NCI-H2171 (cell line): ENCODE measurements at regions not wholly inside any gene's neighbourhood (a gene's known extent, or its start where the extent isn't known, plus 50 kb on each side); places are given as distances from the start of the nearest gene placed in this dataset.
"Not testable (repeated sequence)": the region's sequence is repeated elsewhere in the genome, so short reads cannot be mapped to it uniquely, and the experiment has no call there.

Experiments
- DNase-seq: peaks from one replicate; lab custom pipeline; 2025; lab: John Stamatoyannopoulos, UW

DNA sequence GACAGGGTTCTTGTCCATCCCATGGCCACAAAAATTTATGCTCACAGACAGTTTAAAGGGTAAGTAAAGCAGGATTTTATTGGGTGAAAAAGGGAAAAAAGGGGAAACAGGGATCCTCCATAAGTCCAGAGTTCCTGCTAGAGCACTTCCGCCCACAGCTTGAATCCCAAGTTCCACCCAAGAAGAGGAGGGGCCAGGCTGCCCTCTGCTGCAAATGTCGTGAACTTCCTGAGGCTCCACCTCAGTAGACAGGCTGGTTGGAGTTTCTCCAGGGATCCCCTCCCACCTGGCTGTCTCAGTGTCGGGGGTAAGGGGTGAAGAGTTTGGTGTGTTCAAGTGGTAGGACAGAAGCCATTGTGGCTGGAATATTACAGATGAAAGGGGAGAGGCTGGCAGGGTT is 275.0 kb upstream of the SGCD start:
- DNase-seq: no peak

GRCh38 chr5:156052656-156053055 is 274.3 kb upstream of the SGCD start:
- peak; percentile 6 for DNase-seq

GRCh38 chr5:156053056-156053455 is 273.9 kb upstream of the SGCD start:
- DNase-seq: no peak

GRCh38 chr5:156076912-156077311 is 250.1 kb upstream of the SGCD start:
- DNase-seq: no peak

- DNase-seq: no peak
Observed at GRCh38 chr5:156087577-156088110, 239.3 kb upstream of the SGCD start.

GRCh38 chr5:156089955-156090940 is 236.7 kb upstream of the SGCD start:
- not testable (repeated sequence) for DNase-seq

DNA sequence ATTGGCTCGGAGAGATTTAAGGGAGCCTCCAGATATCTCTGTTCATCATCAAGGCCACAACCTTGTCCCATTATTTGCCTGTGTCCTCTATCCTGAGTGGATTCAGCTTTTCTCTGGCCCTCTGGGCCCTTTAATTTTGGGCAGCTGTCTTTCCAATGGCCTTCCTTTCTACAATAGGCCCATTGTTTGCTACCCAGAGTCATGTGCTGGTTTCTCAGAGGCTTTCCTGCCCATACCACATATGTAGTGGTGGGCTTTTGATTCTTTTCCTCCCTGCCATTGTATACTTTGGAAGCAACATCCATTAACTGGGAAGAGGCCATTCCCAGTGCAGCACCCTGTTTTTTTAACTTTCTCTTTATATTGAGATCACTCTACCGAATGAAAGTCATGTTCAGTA is 233.9 kb upstream of the SGCD start:
- DNase-seq: no peak

DNA sequence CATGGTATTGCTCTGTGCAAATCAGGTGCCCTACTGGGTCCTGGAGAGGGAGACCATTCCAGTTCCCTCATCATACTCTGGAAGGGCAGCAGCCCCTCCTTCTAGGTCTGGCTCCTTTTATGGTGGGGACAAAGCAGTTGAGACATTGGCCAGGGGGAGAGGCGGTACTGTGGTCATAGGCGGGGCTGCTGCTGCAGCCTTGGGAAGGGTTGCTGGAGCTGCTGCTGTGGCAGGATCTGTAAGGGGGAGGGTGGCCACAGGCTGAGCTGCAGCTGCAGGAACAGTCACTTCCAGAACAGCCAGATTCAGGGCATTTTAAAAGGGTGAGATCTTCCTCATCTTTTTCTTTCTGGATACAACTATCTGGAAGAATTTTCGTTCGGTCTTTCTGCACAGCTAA is 233.0 kb upstream of the SGCD start:
- DNase-seq: no peak

DNA sequence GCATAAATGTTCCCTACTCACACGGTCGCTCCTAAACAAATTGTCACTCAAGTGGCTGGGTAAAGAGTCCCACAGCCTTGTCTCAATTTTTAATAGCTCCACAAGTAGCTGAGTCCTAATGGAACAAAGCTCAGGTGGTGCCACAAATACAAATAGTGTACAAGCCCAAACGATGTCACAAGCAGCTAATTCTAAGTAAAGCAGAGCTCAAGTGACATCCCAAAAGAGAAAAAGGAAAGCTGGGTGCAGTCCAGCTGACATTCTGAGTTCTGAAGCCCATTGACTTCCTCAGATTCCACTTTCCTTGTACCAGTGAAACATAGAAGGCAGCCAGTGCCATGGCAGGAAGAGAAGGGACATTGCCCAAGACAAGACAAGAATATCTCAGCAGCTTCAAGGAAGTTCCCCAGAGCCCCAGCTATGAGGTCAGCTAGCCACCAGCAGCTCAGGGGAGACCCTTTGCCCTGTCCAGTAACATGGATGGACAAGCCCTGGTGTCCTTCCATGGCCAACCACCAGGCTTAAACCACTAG is 231.2 kb upstream of the SGCD start:
- DNase-seq: no peak

DNA sequence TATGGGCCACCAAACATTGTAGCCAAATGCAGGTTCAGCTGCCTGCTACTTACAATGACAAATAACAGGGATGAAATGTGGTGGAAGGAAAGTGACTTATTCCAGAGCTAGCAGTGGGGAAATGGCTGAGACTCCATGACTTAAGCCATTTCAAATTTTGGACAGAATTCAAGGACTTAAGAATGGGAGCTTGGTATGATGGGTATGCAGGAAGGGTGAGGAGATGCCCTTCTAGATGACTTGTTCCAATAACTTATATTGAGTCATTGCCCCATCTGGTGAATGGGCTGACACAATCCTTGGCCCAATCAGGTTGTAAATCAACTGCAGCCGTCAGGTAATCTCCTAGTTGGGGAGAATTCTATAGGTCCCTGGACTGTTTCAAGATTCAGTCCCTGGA is 230.7 kb upstream of the SGCD start:
- DNase-seq: no peak

DNA sequence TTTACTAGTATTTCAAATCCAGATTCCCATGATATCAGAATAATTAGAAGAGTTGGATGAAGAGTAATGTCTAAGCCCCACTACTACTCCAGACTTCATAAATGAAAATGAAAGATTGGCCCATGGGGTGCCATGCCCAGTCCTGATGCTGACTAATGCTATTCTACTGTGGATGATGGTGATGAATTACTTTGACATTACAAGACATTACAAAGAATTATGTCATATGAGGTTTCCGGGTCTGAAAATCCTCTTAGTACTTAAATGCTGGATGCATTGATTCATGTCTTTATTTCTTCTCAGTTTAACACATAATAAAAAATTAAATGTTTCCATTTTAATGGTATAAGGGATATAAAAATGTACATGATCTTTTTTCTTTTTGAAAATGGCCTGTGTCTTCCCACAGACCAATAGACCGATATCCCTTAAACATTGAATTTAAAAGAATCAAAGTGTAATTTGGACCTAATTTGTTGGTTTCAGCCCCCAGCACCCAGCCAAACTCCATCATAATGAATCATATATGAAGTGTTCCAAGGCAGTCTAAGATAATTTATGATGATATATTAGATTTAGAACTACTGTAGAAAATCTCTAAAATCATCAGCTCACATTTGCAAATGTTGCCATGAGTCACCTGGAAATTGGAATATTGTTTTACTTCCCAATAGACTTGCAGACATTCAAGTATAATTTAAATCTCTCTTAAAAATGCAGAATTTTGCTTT is 223.6 kb upstream of the SGCD start:
- no peak for DNase-seq

DNA sequence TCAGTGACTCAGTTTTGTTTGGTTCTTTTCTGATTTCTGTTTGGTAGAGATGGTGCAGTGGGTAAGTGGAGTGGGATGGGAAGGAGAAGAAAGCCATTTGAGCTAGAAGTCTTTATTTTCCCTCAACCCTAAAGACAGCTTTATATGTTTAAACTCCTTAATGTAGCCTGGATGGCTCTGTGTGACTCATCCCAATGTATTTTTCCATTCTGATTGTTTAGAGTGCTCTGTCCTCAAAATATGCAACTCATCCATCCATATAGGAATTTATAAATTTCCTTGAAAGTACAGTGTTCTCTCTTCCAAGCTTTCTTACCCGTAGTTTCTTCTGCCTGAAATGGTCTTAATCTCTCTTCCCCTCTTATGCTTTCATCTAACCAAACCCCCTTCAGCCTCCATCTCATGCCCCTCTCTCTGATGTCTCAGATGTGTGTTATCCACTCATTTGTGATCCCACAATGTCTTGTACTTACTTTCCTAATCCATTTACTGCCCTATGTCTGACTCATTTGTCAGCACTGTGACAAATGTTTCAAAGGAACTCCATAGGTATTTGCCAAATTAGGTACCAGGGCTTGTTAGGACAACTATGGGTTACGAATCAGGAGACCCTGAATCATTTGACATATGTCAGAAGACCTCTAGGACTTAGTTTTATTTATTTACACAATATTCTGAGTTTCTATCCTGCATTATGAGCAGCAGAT is 217.5 kb upstream of the SGCD start:
- no peak for DNase-seq

DNA sequence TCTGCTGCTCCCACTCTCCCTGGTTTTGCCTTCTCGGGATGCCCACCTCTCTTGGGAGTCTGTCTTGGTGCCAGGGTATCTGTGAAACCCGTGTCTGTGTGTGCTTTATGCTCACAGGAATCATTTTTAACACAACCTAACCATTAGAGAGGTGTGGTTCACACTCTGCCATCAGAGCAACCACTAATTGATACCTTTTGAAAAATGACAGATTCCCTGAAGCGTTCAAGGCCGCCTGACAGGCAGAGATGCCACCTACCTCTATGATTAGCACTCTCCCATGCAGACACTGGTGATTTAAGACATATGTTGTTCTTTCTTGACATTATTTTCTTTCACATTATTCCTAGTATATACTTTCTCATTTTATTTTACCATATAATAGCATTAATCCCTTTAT is 207.3 kb upstream of the SGCD start:
- no peak for DNase-seq

- DNase-seq: peak; percentile 15
Observed at GRCh38 chr5:156120777-156121176, 206.2 kb upstream of the SGCD start.

DNA sequence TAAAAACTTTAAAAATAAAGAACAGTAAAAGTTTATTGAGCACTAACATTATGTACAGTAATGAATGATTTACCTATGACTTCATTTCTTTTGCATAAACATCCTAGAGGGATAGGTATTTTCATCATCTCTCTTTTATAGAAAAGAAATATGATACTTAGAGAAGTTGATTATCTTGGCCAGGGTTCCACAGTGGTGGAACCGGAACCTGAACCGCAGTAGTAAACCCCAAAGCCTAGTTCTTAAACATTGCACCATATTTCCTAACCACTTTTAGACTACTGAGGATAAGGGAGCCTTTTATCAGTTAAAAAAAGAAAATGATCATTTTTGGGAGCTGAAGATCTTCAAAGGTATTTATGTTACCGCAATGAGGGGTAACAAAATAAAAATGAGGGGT is 205.7 kb upstream of the SGCD start:
- DNase-seq: no peak

- DNase-seq: no peak
Observed at GRCh38 chr5:156121882-156122281, 205.1 kb upstream of the SGCD start.

DNA sequence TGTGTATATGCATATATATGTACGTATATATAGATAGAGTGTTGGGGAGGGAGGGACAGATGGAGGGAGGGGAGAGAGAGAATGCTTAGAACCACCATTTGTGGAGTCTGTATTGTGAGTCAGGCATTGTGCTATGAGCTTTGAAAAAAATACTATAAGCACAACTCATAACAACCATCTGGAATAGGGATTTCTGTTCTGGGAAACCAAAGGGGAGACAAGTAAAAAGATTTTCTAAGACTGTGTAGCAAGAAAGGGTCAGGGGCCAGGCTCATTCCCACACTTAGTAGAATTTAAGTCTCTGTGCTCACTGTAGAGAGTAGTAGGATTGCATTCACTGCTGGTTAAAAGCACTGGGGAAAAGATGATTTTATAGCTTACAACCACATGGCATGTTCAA is 202.3 kb upstream of the SGCD start:
- no peak for DNase-seq

- DNase-seq: no peak
Observed at GRCh38 chr5:156125118-156125517, 201.8 kb upstream of the SGCD start.

- DNase-seq: no peak
Observed at GRCh38 chr5:156126716-156127115, 200.2 kb upstream of the SGCD start.

DNA sequence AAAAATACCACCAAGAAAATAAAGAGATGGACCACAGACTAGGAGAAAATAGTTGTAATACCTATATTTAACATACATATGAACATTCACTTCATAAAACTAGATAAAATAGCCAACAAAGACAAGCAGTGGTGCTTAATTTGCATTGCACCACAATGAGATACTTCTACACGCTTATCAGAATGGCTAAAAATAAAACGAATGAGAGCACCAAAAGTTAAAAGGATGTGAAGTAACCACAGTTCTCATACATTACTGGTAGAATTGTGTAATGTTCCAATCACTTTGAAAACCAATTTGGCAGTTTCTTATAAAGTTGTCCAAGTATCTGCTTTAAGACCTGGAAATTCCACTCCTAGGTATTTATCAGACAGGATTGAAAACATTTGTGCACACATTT is 198.9 kb upstream of the SGCD start:
- DNase-seq: no peak

DNA sequence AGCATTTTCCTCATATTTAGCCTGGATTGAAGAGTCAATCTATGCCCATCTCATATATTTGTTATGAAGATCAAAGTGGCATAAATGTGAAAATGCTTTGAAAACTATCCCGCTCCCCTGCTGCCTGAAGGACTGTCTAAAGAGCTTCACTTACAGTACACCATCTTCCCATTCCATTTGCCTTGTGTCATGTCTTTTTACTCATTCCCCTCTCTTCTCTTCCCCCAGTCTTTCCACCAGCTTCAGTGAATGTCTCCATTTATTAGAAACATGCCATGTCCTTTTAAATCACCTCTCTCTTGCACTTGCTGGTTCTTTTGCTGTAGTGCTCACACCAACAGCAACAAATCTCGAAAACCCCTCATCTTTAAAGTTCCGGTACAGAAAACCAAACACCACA is 192.7 kb upstream of the SGCD start:
- no peak for DNase-seq

DNA sequence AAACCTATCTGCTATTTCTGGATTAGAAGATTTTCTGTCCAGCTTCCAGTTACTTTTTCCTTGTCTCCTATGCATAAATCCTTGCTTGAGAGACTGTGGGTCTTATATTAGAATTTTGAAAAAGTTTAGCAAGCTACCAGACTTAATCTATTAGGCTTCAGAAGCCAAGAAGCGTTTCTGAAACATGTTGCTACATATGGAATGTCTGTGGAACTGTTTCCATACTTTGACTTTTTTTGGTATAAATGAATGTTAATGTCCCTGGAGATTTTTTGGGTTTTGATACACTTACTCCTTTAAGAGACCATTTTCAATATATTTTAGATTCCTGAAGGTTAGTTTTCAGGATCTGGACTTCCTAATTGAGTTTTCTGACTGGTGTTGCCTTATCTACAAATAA is 191.4 kb upstream of the SGCD start:
- DNase-seq: no peak
